Central memory CD4-positive, alpha-beta T cell (primary cell): ENCODE measurements at regions not wholly inside any gene's neighbourhood (a gene's known extent, or its start where the extent isn't known, plus 50 kb on each side); places are given as distances from the start of the nearest gene placed in this dataset.

ENCODE experiments used
- DNase-seq: peaks from one replicate; pipeline ENCODE4 v3.0.0; 2022

DNA sequence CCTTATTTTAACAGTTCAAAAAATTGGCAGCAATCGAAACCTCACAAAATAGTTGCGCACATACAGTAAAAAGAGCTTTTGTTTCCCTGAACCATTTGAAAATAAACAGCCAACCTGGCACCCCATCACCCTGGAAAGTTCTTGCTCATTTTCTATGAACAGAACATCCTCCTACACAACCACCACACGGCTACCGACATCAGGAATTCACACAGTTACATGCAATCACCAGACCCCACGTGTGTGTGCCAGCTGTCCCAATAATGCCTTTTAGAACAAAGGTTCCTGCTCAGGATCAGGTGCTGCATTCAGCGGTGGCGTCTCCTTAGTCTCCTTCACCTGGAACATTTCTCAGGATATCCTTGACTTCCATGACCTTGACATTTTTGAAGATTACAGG lies 186.5 kb downstream of the KLF13 start:
- DNase-seq, result no peak

DNA sequence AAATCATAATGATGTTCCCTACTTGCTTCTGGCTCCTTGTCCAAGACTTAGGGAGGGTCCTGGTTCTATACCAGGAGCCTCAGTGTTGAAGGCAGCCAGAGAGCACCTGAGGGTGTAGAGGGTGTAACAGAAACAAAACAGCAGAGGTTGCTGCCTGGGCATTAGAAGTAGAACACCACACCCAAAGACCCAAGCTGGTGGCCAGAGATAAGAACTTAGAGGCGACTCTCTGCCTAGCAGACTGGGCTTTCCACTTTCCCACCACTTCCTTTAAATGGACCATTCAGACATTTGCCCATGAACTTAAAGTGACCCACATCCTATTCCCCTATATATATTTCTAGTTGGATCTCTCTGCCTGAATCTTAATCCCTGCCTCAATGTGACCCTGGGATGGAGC lies 189.8 kb downstream of the KLF13 start:
- no peak for DNase-seq

DNA sequence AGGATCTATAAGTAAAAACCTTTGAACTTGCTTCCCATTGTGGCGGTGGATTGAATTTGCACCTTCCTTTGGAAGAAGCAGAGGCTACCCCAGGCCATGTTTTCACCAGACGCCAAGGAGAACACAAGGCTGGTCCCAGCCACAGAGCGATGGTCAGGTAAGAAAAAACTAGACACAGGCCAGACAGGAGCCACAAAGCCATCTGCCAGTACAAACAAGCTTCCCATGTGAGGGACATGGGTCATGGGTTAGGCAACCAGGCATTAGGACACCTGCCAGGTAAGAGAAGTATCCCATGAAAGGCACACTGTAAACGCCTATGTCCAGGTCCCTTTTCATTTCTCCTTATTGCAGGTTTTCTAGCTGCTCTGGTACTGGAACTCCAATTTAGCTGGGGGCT lies 190.2 kb downstream of the KLF13 start:
- no peak for DNase-seq

DNA sequence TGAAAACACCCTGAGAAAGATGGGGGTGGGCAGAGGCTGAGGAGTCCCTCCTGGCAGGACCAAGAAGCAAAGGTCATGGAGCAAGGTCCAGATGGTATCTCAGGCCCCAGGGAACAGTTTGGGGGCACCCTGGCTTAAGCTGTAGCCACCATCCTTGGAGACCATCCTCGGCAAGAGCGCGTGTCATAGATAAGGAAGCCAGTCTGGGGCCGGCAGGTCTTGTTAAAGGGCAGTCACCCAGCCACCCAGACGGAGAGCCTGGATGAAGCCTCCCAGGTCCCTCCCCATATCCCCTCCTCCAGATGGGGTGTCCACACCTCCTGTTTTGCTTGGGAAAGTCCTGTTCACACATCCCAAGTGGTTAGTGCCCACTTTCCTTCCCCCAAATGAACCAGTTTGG lies 191.1 kb downstream of the KLF13 start:
- DNase-seq, result no peak

DNA sequence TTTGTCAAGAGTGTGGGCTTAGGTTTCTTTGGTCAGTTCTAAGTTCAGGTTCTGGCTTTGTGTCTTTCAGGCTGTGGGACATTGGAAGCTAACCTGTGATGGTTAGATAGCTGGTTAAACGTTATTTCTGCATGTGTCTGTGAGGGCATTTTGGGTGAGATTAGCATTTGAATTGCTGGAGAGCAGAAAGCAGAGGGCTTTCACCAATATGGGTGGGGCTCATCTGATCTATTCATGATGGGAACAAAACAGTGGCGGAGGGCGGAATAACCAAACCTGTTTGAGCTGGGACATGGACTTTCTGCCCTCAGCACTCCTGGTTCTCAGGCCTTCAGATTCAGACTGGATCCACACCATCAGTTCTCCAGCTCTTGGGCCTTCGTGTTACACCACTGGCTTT lies 195.4 kb downstream of the KLF13 start:
- no peak for DNase-seq

DNA sequence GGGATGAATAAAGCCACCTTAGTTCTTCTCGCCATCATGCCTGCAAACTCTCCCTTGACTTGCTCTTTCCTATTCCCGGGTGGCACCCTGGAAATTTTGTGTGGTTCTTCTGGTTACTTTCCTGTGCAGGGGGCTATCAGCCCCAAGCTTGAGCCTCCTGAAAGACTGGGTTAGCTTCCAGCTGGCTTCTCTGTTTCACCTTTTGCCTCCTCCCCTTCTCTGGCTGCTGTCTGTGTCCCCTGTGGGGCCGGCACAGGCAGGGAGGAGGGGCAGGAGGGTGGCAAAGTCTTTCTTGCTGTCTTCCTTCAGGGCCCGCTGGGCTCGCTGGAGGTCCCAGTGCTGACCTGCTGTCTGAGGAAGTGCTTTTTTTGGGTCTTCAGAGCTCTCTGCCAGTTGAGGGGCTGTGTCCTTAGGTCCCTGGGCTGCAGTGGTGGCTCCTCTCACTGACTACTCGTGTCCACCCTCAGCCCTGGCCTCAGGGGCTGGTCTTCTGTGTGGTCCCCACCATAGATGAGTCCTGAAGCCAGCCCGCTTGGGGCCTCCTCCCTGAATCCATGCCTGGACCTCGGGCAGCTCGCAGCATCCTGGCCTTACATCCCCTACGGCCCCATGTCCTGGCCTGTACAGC lies 196.5 kb downstream of the KLF13 start:
- DNase-seq, result no peak

DNA sequence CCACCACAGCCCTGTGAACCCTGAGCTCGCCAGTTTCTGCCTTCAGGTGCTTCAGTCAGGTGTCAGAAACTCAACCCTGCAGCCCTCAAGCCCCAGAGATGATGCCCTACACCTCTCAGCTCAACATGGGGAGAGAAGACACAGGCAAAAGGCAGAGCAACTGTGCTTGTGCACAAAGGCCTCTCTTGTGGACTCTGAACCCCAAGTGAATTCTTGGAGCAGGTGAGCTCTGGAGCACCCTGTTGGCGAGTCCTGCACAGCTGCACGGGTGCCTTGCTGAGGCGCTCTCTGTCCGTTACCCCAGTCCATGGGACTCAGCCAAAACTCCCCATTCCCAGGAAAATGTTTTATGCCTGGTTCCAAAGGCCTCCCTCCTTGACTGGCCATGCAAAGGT lies 197.0 kb downstream of the KLF13 start:
- no peak for DNase-seq

DNA sequence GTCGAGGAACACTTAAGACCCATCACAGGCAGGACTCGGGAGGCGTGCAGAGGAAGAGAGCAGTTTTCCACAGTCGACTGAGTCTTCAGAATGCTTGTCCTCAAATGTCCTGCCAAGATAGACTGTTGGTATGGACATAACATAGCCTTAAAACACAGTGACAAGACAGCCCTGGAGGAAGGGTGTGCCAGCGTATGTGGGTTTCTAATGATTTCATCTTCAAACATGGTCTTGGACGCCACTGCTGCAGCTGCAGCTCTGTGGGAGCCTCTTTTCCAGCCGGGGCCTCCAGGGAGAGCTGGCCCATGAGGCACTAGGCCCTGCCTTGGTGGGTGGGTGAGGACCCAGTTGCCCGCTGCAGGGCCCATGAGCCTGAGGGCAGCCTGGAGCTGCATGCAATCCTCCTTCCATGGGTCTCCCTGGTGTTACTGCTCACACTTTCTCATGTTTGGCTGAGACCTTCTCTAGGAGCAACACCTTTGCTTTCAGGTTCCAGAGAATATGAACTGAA lies 198.6 kb downstream of the KLF13 start:
- no peak for DNase-seq

DNA sequence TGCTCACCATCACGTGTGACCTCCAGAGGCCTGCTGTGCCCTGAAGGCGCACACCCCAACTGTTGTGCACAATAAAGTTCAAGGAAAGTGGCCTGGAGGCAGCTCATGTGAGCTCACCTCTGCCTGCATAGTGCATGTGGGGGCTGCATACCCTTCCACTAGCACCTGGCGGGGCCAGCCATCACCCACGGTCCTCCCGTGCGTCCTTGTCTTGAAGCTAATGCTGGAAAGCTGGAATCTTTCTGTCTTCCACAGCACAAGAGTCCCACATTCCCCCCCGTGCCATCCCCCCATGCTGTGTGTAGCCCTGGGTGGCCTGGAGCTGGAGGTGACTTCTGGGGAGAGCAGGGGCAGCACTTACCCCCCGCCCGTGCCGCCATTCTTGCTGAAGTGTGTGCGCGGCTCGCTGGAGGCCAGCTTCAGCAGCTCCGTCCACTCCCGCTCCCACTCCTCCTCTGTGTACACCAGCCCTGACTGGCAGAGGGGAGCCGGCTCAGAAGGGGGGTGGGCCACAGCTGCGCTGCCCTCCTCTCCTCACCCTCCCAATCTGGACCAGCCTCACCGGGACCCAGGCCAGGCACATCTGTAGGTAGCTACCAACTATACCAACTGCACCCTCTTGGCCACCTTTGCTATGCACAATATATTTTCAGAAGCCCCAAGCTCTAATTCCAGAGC lies 199.5 kb downstream of the KLF13 start:
- no peak for DNase-seq

DNA sequence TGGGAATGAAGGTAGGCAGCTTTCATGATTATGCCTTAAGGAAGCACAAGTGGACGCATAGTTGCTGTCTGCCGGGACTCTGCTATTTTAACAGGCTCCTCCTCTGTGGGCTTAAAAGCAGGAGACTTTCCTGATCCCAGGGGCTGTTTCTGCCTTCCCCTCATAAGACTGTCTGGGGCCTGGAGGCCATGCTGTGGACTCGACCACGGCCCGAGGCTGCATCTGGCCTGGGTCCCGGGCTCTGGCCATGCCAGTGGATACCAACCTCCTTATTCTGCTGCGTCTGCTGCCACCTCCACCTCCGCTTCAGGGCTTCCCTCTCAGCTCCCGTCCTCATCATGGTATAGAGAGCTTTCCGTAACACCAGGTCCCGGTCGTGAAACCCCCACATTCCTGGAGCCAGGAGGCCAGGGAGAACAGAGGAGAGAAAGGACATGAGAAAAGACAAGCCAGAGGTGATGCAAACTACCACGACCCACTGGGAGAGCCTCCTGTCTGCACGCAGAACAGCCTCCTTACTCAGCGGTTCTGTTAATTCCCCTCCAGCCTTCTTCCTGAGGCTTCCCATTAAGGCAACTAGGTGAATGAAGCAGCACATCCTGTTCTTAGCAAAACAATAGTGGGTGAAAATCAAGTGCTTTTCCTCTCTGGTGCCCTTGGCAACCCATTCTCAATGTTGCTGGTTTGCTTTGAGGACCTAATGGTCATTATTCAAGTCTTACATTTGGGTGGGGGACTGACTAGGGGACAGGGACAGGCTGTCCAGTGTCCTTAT lies 200.5 kb downstream of the KLF13 start:
- DNase-seq, result no peak

DNA sequence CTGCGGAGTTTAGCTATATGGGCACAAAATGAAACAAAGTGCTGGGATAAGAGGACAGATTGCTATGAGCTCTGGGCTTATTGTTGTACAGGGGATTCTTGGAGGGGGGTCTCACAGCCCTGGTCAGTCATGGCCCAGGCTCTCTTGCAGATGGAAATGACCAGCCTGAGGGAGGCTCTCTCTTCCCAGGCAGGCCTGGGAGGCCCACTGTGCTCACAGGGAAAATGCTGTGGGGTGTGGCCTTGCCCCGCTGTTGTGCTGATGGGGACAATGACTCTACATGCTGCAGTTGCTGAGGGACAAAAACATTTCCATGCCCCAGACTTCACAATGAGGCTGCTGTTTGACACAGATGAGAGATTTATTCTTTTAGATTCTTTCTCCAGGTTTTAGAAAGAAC lies 202.2 kb downstream of the KLF13 start:
- DNase-seq, result no peak

DNA sequence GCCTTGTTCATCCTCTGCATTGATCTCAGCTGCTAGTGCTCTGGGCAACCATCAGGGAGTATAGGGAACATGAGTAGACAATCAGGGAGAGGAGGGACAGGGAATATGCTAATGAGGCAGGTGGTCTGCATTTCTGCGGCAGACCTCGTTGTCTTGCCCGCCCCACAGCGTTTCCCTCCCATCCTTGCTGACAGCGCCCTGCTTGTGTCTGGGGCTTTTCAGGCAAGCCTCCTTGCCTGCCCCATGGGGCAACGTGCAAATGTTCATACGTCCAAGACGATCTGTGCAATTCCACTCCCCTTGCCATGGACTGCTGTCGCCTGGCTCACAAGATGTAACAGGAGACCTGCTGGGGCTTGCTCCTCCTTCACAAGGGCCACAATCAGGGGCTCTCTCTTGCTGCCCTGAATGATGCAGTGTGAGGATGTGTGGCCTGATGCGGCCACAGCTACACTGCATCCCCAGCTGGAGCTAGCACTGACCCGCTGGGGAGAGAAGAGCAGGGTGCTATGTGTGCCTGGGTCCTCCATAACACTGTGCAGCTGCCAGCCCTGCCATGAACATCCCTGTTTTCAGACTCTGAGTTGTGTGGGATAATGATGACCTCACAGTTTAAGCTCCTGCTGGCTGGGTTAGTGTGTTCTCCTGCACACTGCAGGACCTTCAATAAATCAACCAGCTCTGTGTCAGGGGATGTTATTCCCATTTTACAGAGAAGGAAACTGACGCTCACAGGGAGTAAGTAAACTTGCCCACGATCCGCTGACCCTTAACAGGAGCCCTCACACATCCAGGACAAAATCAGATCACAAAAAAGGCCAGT lies 211.3 kb downstream of the KLF13 start:
- no peak for DNase-seq

DNA sequence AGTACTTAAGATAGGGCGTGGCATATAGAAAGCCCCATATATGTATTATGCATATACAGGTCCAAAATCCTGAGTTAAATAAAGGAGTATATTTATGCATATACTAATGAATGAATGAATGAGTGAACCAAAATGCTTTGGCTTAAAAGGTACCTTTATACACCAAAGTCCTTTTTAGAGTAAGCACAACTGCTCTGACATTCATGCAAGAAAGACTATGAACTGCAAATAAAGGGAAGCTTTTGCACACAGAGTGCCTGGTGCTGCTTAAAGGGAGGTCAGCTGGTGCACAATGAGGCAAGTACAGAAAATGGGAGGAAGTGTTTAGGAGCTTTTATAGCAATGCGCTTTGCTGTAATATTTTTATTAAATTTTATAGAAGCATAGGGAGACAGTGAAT lies 214.0 kb downstream of the KLF13 start:
- no peak for DNase-seq

DNA sequence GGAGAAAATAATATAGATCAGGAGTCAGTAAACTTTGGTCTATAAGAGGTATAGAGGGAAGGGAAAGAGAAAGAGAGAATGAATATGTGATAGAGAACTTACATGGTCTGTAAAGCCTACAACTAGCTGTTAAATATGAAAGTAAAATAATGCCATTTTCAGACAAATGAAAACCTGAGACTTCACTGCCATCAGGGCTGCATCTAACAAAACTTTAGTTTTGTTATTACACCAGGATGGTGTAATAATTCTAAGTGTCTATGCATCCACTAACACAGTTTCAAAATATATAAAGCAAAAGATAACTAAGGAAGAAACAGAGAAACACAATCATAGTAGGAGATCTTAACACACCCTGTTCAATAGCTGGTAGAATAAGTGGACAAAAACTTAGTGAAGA lies 217.7 kb downstream of the KLF13 start:
- no peak for DNase-seq

DNA sequence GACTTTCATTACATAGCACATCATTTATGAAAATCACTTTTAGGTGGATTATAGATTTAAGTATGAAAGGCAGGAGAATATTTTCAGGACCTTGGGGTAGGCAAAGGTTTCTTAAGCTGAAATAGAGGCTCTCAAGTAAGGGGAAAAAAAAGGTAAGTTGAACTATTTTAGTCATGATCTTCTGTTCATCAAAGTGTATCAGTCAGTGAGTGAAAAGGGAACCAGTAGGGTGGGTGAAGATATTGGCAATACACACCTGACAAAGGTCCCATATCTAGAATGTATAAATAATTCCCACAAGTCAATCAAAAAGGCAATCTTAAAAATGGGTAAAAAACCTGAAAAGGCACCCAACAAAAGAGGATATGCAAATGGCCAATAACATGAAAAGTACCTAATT lies 218.6 kb downstream of the KLF13 start:
- DNase-seq, result no peak

DNA sequence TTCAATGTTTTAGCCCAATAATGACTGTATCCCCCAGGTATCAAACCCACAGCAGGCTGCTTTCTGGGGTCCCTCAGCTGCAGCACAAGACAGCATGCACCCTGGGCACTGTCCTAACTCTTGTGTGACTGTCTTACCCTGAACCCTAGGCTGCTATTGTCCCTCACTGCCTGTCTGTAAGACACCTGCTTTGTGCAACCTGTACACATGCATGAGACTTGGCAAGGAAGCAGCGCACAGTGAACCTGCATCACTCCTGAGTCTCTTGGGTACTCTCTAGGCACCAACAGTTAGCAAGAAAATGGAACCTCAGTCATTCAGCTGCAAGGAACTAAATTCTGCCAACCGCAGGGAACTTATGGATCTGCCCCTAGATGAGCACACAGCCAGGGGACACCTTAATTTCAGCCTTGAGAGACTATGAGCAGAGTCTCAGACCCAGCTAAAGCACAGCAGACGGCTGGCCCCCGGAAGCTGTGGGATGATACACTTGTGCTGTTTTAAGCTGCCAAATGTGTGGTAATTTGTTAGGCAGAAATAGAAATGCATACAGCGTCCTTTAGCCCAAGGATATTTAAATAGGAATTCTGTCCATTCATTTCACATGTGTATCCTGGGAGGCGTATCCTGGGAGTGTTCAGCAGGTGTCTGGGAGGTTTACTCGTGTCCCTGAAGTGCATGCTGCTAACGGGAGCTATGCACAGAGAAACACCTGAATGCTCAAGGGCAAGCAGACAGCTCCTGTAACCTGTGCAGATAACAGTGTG lies 223.8 kb downstream of the KLF13 start:
- no peak for DNase-seq

DNA sequence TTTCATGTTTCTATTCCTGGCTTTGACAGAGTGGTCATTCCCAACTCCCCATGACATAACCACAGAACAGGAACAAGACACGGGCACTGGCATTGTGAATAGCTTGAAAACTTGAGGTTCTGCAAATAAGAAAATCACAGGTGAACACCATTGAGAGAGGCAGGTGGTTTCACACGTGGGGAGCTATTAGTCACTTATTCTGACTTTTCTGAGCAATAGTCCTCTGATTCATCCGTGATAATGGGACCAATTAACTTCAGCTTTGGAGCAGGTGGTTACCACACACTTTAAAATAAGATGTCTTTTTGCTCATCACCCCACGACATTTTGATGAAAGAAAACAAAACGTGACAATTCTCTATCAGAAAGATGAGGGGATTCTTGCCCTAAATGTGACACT lies 224.7 kb downstream of the KLF13 start:
- no peak for DNase-seq

DNA sequence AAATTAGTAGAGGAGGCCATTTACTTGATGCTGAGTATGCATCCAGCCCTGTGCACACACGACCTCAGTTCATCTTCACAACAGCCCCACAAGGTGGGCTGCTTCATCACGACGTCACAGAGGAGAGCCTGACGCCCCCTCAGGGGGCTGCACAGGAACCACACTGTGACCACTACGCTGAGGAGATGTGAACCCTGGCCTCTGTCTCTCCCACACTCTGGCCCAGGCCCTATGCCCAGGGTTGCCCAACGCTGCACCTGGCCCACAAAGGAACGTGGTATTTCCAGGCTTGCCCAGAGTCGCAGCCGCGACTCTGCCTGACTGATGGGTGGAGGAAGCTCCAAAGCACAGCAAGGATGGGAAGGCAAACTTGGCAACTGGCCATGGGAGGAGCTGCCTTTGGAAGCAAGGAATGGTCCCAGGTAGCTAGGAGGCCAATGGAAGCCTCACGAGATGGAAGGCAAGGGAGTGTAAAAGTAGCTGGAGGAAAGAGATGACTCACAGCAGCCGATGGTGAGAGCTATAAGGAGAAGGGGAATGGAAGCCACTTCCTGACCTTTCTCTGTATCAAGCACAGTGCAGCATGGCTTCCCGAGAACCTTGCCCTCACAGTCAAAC lies 226.0 kb downstream of the KLF13 start:
- DNase-seq, result no peak

DNA sequence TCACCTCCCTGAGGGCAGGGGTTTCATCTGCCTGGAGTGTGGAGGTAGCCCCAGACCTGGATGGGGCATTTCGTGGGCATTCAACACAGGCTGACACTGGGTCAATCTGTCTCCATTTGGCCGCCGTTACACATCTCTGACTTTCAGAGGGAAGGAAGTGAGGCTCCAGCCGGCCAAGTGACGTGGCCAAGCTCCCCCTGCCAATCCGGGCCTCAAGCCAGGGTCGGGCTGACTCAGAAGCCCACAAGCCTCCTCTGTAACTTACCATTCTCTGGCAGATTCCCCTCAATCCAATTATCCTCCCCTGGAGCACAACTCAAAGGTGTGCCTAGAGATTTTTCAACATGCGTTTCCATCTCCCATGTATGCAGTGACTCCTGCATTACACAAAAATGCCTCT lies 227.6 kb downstream of the KLF13 start:
- DNase-seq, result no peak

DNA sequence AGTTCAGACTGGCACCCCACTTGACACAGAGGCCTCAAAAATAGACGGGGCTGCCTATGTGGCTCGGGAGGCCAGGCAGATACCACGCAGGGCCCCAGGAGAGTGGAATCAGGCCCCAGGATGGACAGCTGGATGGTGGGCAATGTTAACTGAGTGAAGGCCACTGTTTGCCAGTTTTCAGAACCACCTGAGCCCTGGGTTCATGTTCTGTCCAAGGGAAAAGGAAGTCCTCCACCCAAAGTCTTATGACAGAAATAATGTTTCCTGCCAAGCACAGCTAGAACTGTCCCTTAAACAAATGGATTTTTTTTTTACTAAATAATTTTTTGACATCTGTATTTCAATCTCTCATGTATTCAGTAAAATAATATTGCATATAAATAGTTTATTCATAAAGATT lies 228.4 kb downstream of the KLF13 start:
- no peak for DNase-seq

DNA sequence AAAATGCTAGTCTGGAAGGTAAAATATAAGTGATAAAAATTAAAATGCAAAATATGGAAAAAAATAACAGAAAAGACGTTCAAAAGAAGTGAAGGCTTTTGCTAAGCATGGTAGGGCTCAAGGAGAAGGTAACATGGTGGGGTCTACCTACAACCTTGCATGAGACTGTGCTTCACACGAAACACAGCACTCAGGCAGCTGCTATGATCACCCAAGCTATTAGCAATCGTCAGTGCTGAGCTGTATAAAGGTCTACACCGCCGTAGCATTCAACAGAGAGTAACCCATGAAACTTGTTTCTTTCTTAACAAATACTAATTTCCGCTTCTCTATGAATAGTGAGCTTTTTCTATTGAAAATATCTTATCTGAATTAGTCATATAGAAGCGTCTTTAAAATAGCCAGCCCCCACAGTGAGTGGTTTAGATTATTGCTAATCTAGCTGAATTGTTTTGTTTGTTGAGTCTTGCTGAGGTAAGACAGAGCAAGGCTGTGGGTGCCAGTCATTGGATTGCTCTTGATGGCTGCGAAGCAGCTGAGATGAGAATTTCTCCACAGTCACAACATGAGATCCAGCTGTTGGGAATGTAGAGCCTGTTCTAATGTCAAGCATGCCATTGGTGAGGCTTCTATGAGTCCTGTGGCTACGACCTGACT lies 230.0 kb downstream of the KLF13 start:
- DNase-seq, result no peak
